Urinary bladder (tissue), 3 donors: ENCODE measurements at regions not wholly inside any gene's neighbourhood (a gene's known extent, or its start where the extent isn't known, plus 50 kb on each side); places are given as distances from the start of the nearest gene placed in this dataset.

ENCODE experiments used
- DNase-seq: peaks from one replicate; pipeline ENCODE4 v3.0.0-alpha.2; 2015; ENCODE audit errors: extremely low spot score
- H3K27ac ChIP-seq: one replicate; pipeline ENCODE4 v1.5.1; 2013; ENCODE audit warnings: low read depth, mild to moderate bottlenecking, moderate library complexity
- H3K36me3 ChIP-seq: one replicate; pipeline ENCODE4 v1.6.1; 2013; ENCODE audit warnings: mild to moderate bottlenecking, moderate library complexity; ENCODE audit not compliant: insufficient read depth
- H3K4me1 ChIP-seq: one replicate; pipeline ENCODE4 v1.6.1; 2013; ENCODE audit warnings: mild to moderate bottlenecking, moderate library complexity; ENCODE audit not compliant: insufficient read depth
- H3K4me3 ChIP-seq: one replicate; pipeline ENCODE4 v1.5.1; 2013; ENCODE audit warnings: low read depth, low read length
- WGBS: extraction: QIAGEN DNeasy Blood & Tissue Kit; methylation state at CpG from one replicate; pipeline ENCODE4 v1.1.7; 2013; 5-methylcytosine and 5-hydroxymethylcytosine counted together
- donor health status: healthy with polysubstance abuse.
- donor health status: healthy.

- Histone ChIP-seq H3K4me1 (no peaks in the 10 kb centered on the region), H3K36me3 (no peaks in the 10 kb centered on the region), H3K27ac (no peak overlapping the region), H3K4me3 (no peak overlapping the region)
- no peak for DNase-seq
- 82% methylated on average over 2 of the region's 2 CpGs for WGBS
Measured at GRCh38 chr2:83578405-83578804, 880.7 kb downstream of the SUCLG1 start.

- no peaks in the 10 kb centered on the region for H3K36me3 ChIP-seq
- WGBS, result 100% methylated on average over 1 of the region's 1 CpG
- no peak for DNase-seq
- H3K27ac ChIP-seq, result no peak overlapping the region
- no peaks in the 10 kb centered on the region for H3K4me1 ChIP-seq
- no peak overlapping the region for H3K4me3 ChIP-seq
Measured at GRCh38 chr2:83574614-83575013, 884.5 kb downstream of the SUCLG1 start.

- Histone ChIP-seq H3K4me3 (no peak overlapping the region), H3K4me1 (no peaks in the 10 kb centered on the region), H3K27ac (no peak overlapping the region), H3K36me3 (no peaks in the 10 kb centered on the region)
- 92% methylated on average over 5 of the region's 5 CpGs for WGBS
- no peak for DNase-seq
Measured at GRCh38 chr2:83573060-83573459, 886.0 kb downstream of the SUCLG1 start.

- WGBS, result 69% methylated on average over 3 of the region's 3 CpGs
- no peak overlapping the region for H3K4me3 ChIP-seq
- H3K27ac ChIP-seq, result no peak overlapping the region
- H3K4me1 ChIP-seq, result no peaks in the 10 kb centered on the region
- DNase-seq, result no peak
- H3K36me3 ChIP-seq, result no peaks in the 10 kb centered on the region
Measured at GRCh38 chr2:83572400-83572799, 886.7 kb downstream of the SUCLG1 start.

- Histone ChIP-seq H3K4me1 (no peaks in the 10 kb centered on the region), H3K36me3 (no peaks in the 10 kb centered on the region), H3K4me3 (no peak overlapping the region), H3K27ac (no peak overlapping the region)
- no peak for DNase-seq
- WGBS, result 85% methylated on average over 3 of the region's 3 CpGs
Measured at GRCh38 chr2:83567551-83567950, 891.5 kb downstream of the SUCLG1 start.

GRCh38 chr2:83565626-83566025, 893.5 kb downstream of the SUCLG1 start:
- Histone ChIP-seq H3K4me3 (no peak overlapping the region), H3K36me3 (no peaks in the 10 kb centered on the region), H3K27ac (no peak overlapping the region), H3K4me1 (no peaks in the 10 kb centered on the region)
- DNase-seq, result no peak
- 47% methylated on average over 4 of the region's 4 CpGs for WGBS

GRCh38 chr2:83565181-83565580, 893.9 kb downstream of the SUCLG1 start:
- Histone ChIP-seq H3K27ac (no peak overlapping the region), H3K4me3 (no peak overlapping the region), H3K4me1 (no peaks in the 10 kb centered on the region), H3K36me3 (no peaks in the 10 kb centered on the region)
- WGBS, result 58% methylated on average over 4 of the region's 4 CpGs
- DNase-seq, result no peak

- no peak for DNase-seq
- Histone ChIP-seq H3K27ac (no peak overlapping the region), H3K4me3 (no peak overlapping the region), H3K4me1 (no peaks in the 10 kb centered on the region), H3K36me3 (no peaks in the 10 kb centered on the region)
- WGBS, result 61% methylated on average over 3 of the region's 3 CpGs
Measured at GRCh38 chr2:83561592-83561991, 897.5 kb downstream of the SUCLG1 start.

- Histone ChIP-seq H3K4me1 (no peaks in the 10 kb centered on the region), H3K36me3 (no peaks in the 10 kb centered on the region), H3K4me3 (no peak overlapping the region), H3K27ac (no peak overlapping the region)
- DNase-seq, result no peak
- 35% methylated on average over 2 of the region's 2 CpGs for WGBS
Measured at GRCh38 chr2:83536556-83536955, 922.5 kb downstream of the SUCLG1 start.

GRCh38 chr2:83534416-83534815, 924.7 kb downstream of the SUCLG1 start:
- Histone ChIP-seq H3K4me3 (no peak overlapping the region), H3K27ac (no peak overlapping the region), H3K4me1 (no peaks in the 10 kb centered on the region), H3K36me3 (no peaks in the 10 kb centered on the region)
- no peak for DNase-seq
- 81% methylated on average over 2 of the region's 2 CpGs for WGBS

- Histone ChIP-seq H3K27ac (no peak overlapping the region), H3K4me1 (no peaks in the 10 kb centered on the region), H3K36me3 (no peaks in the 10 kb centered on the region), H3K4me3 (no peak overlapping the region)
- WGBS, result 63% methylated on average over 5 of the region's 5 CpGs
- no peak for DNase-seq
Measured at GRCh38 chr2:83531206-83531826, 927.8 kb downstream of the SUCLG1 start.

- H3K36me3 ChIP-seq, result no peaks in the 10 kb centered on the region
- H3K4me3 ChIP-seq, result no peak overlapping the region
- no peak overlapping the region for H3K27ac ChIP-seq
- DNase-seq, result no peak
- no peaks in the 10 kb centered on the region for H3K4me1 ChIP-seq
- 87% methylated on average over 1 of the region's 1 CpG for WGBS
Measured at GRCh38 chr2:83528767-83529166, 930.3 kb downstream of the SUCLG1 start.

GRCh38 chr2:83522891-83523493, 936.1 kb downstream of the SUCLG1 start:
- no peaks in the 10 kb centered on the region for H3K4me1 ChIP-seq
- no peak overlapping the region for H3K27ac ChIP-seq
- no peaks in the 10 kb centered on the region for H3K36me3 ChIP-seq
- 94% methylated on average over 4 of the region's 4 CpGs for WGBS
- DNase-seq, result no peak
- no peak overlapping the region for H3K4me3 ChIP-seq

- H3K4me1 ChIP-seq, result no peaks in the 10 kb centered on the region
- no peak overlapping the region for H3K4me3 ChIP-seq
- WGBS, result 97% methylated on average over 42 of the region's 42 CpGs
- H3K27ac ChIP-seq, result no peak overlapping the region
- no peak for DNase-seq
- H3K36me3 ChIP-seq, result no peaks in the 10 kb centered on the region
Measured at GRCh38 chr2:83517727-83518368, 941.2 kb downstream of the SUCLG1 start.
